Prostate gland (tissue), 2 donors: ENCODE measurements at regions not wholly inside any gene's neighbourhood (a gene's known extent, or its start where the extent isn't known, plus 50 kb on each side); places are given as distances from the start of the nearest gene placed in this dataset.

ENCODE experiments used
- POLR2A ChIP-seq: fragments of 450-650 bp; IDR thresholded peaks from one replicate; pipeline ENCODE4 v1.6.1; 2016; ENCODE audit warnings: antibody characterized with exemption, mild to moderate bottlenecking
- POLR2AphosphoS5 ChIP-seq: sonication (generic); formaldehyde crosslinking; IDR thresholded peaks from one replicate; pipeline ENCODE4 v1.6.1; 2017; ENCODE audit warnings: antibody characterized with exemption
- TF ChIP-seq, protein P1 (sequence below), 4 experiments: fragments of 200-600 bp in 2 of 4; fragments of 450-650 bp in 2 of 4; sonication (generic) in 2 of 4; IDR thresholded peaks; 1 replicate in 3 of 4; 2 replicates in 1 of 4; pipeline ENCODE4 v1.5.1; 2016 to 2019; ENCODE audit warnings: antibody characterized with exemption in 4 of 4, mild to moderate bottlenecking in 2 of 4, moderate library complexity in 2 of 4

DNA sequence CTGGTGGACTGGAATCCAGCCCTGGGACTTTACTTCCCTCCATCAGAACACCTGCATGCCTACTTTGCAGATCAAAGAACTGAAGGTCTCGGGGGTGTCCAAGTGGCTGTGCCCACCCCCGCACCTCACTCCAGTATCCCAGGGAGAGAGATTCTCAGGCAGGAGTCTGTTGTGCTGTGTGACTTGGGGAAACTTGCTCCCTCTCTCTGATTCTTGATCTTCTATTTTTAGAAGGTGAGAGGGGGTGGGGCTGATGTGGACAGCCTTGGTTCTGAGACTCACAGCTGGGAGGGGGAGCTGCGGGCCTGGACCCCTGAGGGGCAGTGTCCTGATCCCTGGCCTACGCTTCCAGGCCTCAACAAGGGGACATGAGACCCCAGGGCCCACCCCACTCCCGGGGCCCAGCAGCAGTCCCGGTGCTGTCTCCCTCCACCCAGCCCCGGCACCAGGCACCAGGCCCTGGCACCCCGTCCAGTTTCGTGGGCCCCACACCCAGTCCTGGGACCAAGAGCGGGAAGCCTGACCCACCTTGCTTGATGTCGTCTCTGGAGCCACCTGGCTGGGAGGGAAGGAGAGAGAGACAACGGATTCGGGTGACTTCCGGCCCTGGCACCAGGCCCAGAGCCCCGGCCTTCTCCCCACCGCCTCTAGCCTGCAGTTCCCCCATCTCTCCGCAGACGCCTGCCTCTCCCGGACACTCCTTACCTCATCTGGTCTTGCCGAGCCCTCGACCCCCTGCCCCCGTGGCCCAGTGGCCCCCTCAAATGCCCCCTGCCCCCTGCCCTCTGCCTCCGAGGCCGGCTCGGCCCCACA, 74.0 kb upstream of the SPTLC1 start:
- TF ChIP-seq, protein P1, sequence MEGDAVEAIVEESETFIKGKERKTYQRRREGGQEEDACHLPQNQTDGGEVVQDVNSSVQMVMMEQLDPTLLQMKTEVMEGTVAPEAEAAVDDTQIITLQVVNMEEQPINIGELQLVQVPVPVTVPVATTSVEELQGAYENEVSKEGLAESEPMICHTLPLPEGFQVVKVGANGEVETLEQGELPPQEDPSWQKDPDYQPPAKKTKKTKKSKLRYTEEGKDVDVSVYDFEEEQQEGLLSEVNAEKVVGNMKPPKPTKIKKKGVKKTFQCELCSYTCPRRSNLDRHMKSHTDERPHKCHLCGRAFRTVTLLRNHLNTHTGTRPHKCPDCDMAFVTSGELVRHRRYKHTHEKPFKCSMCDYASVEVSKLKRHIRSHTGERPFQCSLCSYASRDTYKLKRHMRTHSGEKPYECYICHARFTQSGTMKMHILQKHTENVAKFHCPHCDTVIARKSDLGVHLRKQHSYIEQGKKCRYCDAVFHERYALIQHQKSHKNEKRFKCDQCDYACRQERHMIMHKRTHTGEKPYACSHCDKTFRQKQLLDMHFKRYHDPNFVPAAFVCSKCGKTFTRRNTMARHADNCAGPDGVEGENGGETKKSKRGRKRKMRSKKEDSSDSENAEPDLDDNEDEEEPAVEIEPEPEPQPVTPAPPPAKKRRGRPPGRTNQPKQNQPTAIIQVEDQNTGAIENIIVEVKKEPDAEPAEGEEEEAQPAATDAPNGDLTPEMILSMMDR (IDR thresholded peaks at IDR 0.05): no peak
- no peak for TF ChIP-seq POLR2A
- TF ChIP-seq POLR2AphosphoS5: no peak
